ENCODE measurements at regions not wholly inside any gene's neighbourhood (a gene's known extent, or its start where the extent isn't known, plus 50 kb on each side); places are given as distances from the start of the nearest gene placed in this dataset.
"Not testable (repeated sequence)": the region's sequence is repeated elsewhere in the genome, so short reads cannot be mapped to it uniquely, and the experiment has no call there.

DNA sequence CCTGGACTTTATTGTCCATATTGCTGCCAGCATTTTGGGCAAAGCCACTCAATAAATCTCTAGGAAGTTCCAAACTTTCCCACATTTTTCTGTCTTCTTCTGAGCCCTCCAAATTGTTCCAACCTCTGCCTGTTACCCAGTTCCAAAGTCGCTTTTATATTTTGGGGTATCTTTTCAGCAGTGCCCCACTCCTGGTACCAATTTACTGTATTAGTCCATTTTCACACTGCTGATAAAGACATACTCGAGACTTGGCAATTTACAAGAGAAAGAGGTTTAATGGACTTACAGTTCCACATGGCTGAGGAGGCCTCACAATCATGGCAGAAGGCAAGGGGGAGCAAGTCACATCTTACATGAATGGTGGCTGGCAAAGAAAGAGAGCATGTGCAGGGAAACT is 53.4 kb downstream of the AHSP start:
- DNase-seq: not testable (repeated sequence)

DNA sequence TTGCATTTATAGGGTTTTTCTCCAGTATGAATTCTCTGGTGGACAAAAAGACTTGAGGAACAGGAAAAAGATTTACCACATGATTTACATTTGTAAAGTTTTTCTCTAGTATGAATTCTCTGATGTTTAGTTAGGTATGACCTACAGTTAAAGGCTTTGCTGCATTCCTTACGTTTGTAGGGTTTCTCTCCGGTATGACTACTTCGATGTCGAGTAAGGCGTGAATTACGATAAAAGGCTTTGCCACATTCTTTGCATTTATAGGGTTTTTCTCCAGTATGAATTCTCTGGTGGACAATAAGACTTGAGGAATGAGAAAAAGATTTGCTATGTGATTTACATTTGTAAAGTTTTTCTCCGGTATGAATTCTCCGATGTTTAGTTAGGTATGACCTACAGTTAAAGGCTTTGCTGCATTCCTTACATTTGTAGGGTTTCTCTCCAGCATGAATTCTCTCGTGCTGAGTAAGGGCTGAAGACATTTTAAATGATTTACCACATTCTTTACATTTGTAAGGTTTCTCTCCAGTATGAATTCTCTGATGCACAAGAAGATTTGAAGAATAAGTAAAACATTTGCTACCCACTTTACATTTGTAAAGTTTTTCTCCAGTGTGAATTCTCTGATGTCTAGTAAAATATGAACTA is 74.2 kb downstream of the AHSP start:
- not testable (repeated sequence) for DNase-seq

GRCh38 chr16:31618130-31618529 is 90.4 kb downstream of the AHSP start:
- no peak for DNase-seq

DNA sequence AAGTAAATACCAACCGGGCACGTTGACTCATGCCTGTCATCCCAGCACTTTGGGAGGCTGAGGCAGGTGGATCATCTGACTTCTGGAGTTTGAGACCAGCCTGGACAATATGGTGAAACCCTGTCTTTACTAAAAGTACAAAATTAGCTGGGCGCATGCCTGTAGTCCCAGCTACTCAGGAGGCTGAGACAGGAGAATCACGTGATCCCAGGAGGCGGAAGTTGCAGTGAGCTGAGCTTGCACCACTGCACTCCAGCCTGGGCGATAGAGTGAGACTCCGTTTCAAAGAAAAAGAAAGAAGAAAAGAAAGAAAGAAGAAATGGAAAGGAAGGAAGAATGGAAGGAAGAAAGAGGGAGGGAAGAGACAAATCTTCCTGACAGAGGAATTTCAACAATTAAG is 108.7 kb downstream of the AHSP start:
- DNase-seq: no peak

DNA sequence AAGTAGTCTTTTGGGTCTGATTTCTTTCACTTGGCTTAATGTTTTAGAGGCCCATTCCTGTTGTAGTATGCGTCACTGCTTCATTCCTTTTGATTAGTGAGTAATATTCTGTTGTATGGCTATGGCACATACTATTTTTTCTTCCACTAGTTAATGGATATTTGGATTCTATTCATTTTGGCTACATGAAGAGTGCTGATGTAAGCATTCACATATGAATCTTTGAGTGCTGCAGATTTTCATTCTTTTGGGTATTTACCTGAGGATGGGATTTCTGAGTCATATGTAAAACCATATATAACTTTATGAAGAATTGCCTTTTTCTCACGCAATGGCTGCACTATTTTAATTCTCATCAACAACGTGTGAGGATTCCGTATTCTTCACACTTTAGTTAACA is 113.6 kb downstream of the AHSP start:
- no peak for DNase-seq

DNA sequence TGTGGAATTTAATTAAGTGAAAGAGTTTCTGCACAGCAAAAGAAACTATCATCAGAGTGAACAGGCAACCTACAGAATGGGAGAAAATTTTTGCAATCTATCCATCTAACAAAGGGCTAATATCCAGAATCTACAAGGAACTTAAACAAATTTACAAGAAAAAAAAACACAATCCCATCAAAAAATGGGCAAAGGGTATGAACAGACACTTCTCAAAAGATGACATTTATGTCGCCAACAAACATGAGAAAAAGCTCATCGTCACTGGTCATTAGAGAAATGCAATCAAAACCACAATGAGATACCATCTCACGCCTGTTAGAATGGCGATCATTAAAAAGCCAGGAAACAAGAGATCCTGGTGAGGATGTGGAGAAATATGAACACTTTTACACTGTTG is 128.0 kb downstream of the AHSP start:
- DNase-seq: not testable (repeated sequence)

- no peak for DNase-seq
Observed at GRCh38 chr16:31664683-31665482, 137.2 kb downstream of the AHSP start.

GRCh38 chr16:31674686-31675085 is 147.0 kb downstream of the AHSP start:
- no peak for DNase-seq

DNA sequence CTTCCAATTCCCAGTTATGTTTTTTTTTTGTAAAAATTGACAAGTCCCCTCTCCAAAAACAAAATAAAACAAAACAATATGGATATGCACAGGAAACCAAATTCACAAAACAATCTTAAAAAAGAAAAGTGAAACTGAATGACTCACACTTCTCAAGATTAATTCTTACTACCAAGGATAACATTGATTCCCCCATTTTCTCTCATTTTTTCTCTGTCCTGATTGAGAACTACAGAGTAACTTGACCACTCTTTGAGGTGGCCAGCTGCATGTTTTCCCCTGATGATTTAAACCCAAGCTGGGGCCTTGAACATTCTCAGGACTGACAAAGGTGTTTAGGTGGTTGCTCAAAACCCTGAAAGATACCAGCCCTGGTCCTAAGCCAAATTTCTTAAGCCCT is 149.0 kb downstream of the AHSP start:
- no peak for DNase-seq

DNA sequence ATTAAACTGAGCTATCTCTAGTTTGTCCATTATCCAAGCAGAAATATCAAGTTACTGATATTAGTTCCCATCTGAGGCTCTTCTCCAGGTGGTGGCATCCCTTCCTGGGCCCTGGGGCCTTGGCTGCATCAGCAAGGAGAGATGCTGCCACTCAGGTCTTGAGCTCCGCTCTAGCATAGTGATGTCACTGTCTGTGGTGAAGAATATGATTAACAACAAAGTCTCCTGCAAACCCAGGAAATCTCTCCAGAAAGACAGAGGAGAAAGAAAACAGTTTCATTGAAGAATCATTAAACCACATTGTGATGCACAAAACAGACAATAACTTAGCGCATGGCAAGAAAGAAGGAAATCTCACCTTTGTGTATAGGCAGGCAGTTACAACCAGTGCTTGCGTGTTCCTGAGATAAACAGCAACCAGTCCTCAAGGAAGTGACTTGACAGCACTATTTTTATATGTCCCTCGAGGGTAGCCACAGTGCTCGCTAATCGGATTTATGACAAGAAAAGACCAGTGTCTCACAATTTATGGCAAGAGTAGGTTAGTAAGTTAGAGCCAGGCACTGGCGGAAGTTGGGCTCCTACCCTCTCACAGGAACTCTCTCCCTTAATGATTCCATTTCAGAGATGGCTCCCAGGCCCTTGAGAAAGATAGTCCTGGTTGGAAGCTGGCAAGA is 151.1 kb downstream of the AHSP start:
- DNase-seq: no peak

GRCh38 chr16:31689331-31689730 is 161.6 kb downstream of the AHSP start:
- not testable (repeated sequence) for DNase-seq

- not testable (repeated sequence) for DNase-seq
Observed at GRCh38 chr16:31692338-31692737, 164.6 kb downstream of the AHSP start.

DNA sequence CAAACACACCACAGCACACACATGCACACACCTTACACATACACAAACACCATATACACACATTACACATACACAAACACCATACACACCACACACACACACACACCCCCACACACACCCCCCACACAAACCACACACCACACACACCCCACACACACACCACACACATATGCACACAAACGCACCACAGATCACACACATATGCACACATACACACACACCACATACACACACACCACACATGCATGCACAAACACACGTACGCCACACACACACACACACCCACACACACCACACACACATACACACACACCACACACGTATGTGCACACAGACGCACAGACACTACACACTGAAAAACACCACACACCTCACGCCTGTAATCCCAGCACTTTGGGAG is 166.0 kb downstream of the AHSP start:
- no peak for DNase-seq

DNA sequence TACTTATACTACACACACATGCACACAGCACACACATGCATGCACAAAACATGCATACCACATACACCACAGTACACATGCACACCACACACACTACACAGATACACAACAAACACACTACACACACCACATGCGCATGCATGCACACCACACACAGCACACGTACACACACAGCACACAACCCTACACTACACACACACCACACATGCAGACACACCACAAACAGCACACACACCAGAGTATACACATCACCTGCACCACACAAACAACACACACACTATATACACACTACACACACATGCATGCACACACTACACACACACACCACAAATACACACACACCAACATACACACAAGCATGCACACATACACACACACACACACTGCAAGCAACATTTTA is 166.8 kb downstream of the AHSP start:
- no peak for DNase-seq

DNA sequence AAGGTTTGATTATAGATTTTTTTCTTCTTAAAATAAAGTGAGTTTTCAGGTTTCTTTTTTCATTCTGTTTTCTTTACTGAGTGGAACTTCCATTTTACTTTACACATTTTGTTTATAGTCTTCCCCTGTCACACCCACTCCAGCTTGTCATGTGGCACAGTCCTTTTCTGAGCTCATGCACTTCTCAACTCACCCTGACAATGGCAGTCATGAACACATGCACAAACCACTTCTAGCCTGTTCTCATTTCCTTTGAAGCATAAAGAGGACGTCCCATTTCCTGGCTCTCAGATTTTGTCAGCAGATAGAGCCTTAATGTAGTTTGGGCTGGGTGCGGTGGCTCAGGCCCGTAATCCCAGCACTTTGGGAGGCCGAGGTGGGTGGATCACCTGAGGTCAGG is 168.0 kb downstream of the AHSP start:
- DNase-seq: no peak

GRCh38 chr16:31696968-31697743 is 169.5 kb downstream of the AHSP start:
- DNase-seq: no peak

DNA sequence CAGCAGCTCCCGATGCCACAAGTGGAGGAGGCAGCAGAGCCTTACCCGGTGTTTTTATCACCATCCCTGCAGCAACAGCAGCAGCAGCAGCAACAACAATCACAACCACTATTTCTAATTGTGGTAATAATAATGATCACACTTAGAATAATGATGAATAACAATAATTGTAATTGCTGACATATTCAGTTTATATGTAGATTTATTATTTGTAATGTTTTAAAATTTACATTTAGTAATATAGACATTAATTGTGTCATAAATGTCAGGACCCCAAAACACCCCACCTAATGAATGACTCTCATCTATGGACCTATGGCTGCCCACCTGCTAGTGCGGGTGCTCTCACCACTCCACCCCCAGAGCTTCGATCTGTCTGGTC is 170.0 kb downstream of the AHSP start:
- no peak for DNase-seq

DNA sequence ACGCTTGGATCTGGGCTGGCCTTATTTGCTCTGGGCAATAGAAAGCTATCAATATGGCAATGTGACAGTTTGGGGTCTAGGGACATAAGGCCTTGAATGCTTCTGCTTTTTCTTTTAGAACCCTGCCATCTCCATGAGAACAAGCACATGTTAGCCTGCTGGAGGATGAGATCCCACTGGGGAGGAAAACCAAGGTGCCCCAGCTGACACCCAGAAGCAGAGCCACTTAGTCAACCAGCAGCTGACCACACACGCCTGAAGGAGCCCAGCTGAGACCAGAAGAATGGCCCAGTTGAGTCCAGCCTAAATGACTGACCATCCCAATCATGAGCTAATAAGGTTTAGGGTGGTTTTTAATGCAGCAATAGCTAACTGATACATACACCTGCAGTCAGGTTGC is 171.2 kb downstream of the AHSP start:
- no peak for DNase-seq

- DNase-seq: no peak
Observed at GRCh38 chr16:31699601-31700000, 171.9 kb downstream of the AHSP start.

- DNase-seq: no peak
Observed at GRCh38 chr16:31700200-31700529, 172.5 kb downstream of the AHSP start.

- peak; percentile 79 for DNase-seq
Observed at GRCh38 chr16:31700530-31701388, 172.8 kb upstream of the ZNF267 start.

- DNase-seq: no peak
Observed at GRCh38 chr16:31701734-31702133, 171.9 kb upstream of the ZNF267 start.
